NB4 (cell line): ENCODE measurements at regions not wholly inside any gene's neighbourhood (a gene's known extent, or its start where the extent isn't known, plus 50 kb on each side); places are given as distances from the start of the nearest gene placed in this dataset.

Experiments used
- DNase-seq: peaks from one replicate; pipeline ENCODE4 v3.0.0; 2010; ENCODE audit warnings: low read depth
- H3K4me3 ChIP-seq: one replicate; pipeline ENCODE4 v1.5.1; 2011; ENCODE audit warnings: mild to moderate bottlenecking, low read depth, low read length, moderate library complexity
- MYC ChIP-seq: IDR thresholded peaks from 2 replicates; pipeline ENCODE4 v1.6.1; 2011; ENCODE audit warnings: low read depth, low read length
- POLR2A ChIP-seq: IDR thresholded peaks from 2 replicates; pipeline ENCODE4 v1.6.1; 2011; ENCODE audit warnings: mild to moderate bottlenecking; ENCODE audit not compliant: insufficient read length; ENCODE audit errors: extremely low read depth
- TF ChIP-seq, protein P1 (sequence below): IDR thresholded peaks from 2 replicates; pipeline ENCODE4 v1.6.1; 2011; ENCODE audit warnings: low read depth, low read length
- TF ChIP-seq, protein P2 (sequence below): IDR thresholded peaks from one replicate; pipeline ENCODE4 v1.5.1; 2012; ENCODE audit warnings: low read depth, low read length

- no peak overlapping the region for H3K4me3 ChIP-seq
- TF ChIP-seq, protein P1, sequence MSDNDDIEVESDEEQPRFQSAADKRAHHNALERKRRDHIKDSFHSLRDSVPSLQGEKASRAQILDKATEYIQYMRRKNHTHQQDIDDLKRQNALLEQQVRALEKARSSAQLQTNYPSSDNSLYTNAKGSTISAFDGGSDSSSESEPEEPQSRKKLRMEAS, result no peak
- TF ChIP-seq MYC (no peak), POLR2A (no peak)
- TF ChIP-seq, protein P2, sequence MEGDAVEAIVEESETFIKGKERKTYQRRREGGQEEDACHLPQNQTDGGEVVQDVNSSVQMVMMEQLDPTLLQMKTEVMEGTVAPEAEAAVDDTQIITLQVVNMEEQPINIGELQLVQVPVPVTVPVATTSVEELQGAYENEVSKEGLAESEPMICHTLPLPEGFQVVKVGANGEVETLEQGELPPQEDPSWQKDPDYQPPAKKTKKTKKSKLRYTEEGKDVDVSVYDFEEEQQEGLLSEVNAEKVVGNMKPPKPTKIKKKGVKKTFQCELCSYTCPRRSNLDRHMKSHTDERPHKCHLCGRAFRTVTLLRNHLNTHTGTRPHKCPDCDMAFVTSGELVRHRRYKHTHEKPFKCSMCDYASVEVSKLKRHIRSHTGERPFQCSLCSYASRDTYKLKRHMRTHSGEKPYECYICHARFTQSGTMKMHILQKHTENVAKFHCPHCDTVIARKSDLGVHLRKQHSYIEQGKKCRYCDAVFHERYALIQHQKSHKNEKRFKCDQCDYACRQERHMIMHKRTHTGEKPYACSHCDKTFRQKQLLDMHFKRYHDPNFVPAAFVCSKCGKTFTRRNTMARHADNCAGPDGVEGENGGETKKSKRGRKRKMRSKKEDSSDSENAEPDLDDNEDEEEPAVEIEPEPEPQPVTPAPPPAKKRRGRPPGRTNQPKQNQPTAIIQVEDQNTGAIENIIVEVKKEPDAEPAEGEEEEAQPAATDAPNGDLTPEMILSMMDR, result no peak
- no peak for DNase-seq
Measured at GRCh38 chr7:69192134-69192533, 406.1 kb upstream of the AUTS2 start.

DNA sequence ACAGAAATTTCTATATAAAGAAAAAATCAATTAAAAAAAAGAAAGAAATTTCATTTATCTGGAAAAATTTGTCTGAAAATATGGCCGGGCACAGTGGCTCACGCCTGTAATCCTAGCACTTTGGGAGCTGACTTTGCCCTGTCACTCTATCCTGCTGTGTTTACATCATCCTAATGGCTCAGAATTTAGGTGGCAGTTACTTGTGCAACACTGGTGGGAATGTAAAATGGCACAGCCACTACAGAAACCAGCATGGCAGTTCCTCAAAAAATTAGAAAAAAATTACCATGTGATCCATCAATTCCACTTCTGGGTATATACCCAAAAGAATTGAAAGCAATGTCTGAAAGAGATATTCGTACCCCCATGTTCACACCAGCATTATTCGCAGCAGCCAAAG is 405.2 kb upstream of the AUTS2 start:
- peak; percentile 25 for DNase-seq
- TF ChIP-seq, protein P1, result no peak
- TF ChIP-seq, protein P2, result no peak
- no peak for TF ChIP-seq POLR2A
- TF ChIP-seq MYC, result no peak
- no peak overlapping the region for H3K4me3 ChIP-seq

GRCh38 chr7:69196593-69196992 is 401.7 kb upstream of the AUTS2 start:
- TF ChIP-seq MYC, result no peak
- TF ChIP-seq, protein P2, result no peak
- H3K4me3 ChIP-seq, result no peak overlapping the region
- no peak for DNase-seq

- no peak overlapping the region for H3K4me3 ChIP-seq
- no peak for DNase-seq
- TF ChIP-seq, protein P2, result no peak
- no peak for TF ChIP-seq MYC
- TF ChIP-seq, protein P1, result no peak
- TF ChIP-seq POLR2A, result no peak
Measured at GRCh38 chr7:69198250-69198649, 400.0 kb upstream of the AUTS2 start.

GRCh38 chr7:69199041-69199440 is 399.2 kb upstream of the AUTS2 start:
- TF ChIP-seq, protein P2, result no peak
- TF ChIP-seq, protein P1, result no peak
- TF ChIP-seq MYC, result no peak
- no peak for TF ChIP-seq POLR2A
- no peak for DNase-seq

DNA sequence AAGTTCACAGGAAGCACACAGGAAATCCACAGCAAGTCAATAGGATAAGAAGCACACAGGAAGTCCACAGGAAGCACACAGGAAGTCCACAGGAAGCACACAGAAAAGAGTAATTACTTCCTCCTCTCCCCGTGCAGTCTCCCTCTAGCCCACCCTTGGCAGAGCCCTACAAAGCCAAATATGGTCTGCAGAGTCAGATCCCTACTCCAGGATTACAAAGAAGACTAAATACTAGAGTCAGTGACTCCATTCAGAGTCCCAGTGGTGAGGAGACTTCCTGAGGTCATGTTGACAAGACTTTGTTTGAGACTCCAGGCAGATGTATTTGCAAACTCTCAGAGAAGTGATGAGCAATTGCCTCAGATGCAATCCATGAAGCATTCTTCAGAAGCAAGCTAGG is 398.6 kb upstream of the AUTS2 start:
- TF ChIP-seq, protein P2, result no peak
- no peak for TF ChIP-seq MYC
- TF ChIP-seq POLR2A, result no peak
- TF ChIP-seq, protein P1, result no peak
- no peak for DNase-seq
- H3K4me3 ChIP-seq, result no peak overlapping the region

More at GRCh38 chr7:69199041-69199440, 399.2 kb upstream of the AUTS2 start:
- H3K4me3 ChIP-seq, result no peak overlapping the region
